ENCODE measurements at regions not wholly inside any gene's neighbourhood (a gene's known extent, or its start where the extent isn't known, plus 50 kb on each side); places are given as distances from the start of the nearest gene placed in this dataset.
A peak's percentile ranks its signal among the peaks of the same experiment; 100 is the strongest.

DNA sequence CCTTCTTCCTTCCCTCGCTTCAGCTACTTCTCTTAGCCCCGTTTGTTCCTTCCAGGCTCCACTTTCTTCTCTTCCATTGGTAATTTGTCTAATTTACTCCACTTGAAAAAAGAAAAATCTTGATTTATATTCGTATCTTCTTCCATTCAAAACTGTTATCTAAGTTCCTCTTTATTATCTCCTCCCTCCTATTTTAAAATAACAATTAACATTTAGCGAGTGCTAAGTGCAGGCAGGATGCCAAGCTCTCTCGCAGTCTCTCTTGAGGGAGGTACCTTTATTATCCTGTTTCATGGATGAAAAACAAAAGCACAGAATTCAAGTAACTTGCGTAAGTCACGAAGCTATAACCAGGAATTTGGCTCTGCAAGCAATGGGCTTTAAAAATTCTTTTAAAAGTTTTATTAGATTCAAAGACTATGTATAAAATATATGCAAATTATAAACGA is 418.9 kb upstream of the NAALADL2 start:
- peak overlapping the region; percentile 78 for H3K9ac ChIP-seq (ENCODE audit: low read length)
- no peaks in the 10 kb centered on the region for H4K20me1 ChIP-seq (ENCODE audit: low read length)
- no peaks in the 10 kb centered on the region for H3K9me3 ChIP-seq (ENCODE audit: low read length)
- DNase-seq (peak; percentile 49), ATAC-seq (no peak)
- H3K4me2 ChIP-seq (ENCODE audit: low read length), result peak overlapping the region; percentile 91
- intact Hi-C loops (cut with micrococcal nuclease), result loop anchor here (1.0 to 10.0 kb wide), 7 partner anchors 31 to 422 kb away; no protein-coding TSS in a partner anchor
- peak overlapping the region; percentile 77 for H3K4me3 ChIP-seq (ENCODE audit: low read length)
- peak overlapping the region; percentile 95 for H3K27ac ChIP-seq (ENCODE audit: low read length)
- H3K79me2 ChIP-seq (ENCODE audit: low read length), result peaks cover 18% of the 10 kb centered on the region
- ChIA-PET POLR2A (ENCODE audit: unreplicated experiment) (interaction anchor here (0.6 to 0.7 kb wide), 4 partner anchors 91 to 1331 kb away, joined by 3 to 8 read pairs (median 4); no protein-coding TSS in a partner anchor), CTCF (no interaction called here)
- H3F3A ChIP-seq (ENCODE audit: low read length, unreplicated experiment), result peaks cover 13% of the 10 kb centered on the region
- peaks cover 34% of the 10 kb centered on the region for H3K4me1 ChIP-seq (ENCODE audit: insufficient read depth, low read length)
- no peaks in the 10 kb centered on the region for H3K27me3 ChIP-seq (ENCODE audit: low read length)
- peak overlapping the region; percentile 10 for H2AFZ ChIP-seq (ENCODE audit: low read length)
- TF ChIP-seq, protein P1, sequence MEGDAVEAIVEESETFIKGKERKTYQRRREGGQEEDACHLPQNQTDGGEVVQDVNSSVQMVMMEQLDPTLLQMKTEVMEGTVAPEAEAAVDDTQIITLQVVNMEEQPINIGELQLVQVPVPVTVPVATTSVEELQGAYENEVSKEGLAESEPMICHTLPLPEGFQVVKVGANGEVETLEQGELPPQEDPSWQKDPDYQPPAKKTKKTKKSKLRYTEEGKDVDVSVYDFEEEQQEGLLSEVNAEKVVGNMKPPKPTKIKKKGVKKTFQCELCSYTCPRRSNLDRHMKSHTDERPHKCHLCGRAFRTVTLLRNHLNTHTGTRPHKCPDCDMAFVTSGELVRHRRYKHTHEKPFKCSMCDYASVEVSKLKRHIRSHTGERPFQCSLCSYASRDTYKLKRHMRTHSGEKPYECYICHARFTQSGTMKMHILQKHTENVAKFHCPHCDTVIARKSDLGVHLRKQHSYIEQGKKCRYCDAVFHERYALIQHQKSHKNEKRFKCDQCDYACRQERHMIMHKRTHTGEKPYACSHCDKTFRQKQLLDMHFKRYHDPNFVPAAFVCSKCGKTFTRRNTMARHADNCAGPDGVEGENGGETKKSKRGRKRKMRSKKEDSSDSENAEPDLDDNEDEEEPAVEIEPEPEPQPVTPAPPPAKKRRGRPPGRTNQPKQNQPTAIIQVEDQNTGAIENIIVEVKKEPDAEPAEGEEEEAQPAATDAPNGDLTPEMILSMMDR (conservative IDR thresholded peaks at IDR 0.05; ENCODE audit: low read depth, low read length), result no peak
- TF ChIP-seq EZH2 (IDR thresholded peaks at IDR 0.05; ENCODE audit: low read length, unreplicated experiment) (no peak), EZH2phosphoT487 (IDR thresholded peaks at IDR 0.05; ENCODE audit: borderline replicate concordance, low read length) (no peak)
- H3K36me3 ChIP-seq (ENCODE audit: low read depth, low read length), result no peaks in the 10 kb centered on the region
- no peaks in the 10 kb centered on the region for H3K9me2 ChIP-seq (replicated peaks; ENCODE audit: low read length)
- TSS peak; percentile 56 for BruUV-seq (replicated peaks)

DNA sequence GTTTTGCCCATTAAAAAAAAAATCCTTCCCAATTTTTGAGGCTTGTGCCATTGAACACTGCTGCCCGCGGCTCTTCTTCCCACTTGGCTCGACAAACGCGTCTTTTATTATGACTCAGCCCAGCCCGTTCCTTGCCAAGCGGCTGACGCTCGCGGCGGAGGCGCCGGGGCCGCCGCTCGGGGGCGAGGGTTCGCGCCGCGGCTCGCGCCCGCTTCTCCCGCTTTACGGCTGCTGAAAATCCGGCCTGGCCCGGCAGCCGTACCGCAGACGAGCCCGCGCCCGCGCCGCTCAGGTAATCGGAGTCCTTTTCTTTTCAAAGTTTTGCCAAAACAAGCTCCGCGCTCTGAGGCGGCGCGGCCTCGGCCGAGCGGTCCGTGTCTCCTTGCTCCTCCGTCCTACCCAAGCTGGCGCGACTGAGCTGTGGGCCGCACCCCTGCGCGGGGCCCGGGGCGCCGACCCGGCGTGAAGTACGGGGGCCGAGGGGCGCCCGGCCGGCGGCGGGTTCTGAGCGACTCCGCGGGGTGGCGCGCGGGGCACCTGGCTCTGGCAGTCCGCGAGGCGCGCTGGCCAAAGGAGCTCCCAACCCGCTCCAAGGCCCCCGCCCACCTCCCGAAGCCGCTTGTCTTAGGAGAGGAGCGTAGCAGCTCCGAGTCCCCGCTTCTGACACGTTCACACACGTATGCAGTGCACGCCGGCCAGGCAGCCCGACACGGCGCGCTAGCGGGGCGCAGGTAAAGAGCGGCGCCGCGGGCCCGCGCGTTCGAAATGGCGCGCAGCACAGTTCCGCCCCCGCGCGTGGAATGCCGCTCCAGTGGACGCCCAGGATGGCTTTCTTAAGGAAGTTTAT is 418.2 kb upstream of the NAALADL2 start:
- Histone ChIP-seq H3K79me2 (ENCODE audit: low read length) (peaks cover 18% of the 10 kb centered on the region), H3F3A (ENCODE audit: low read length, unreplicated experiment) (peaks cover 13% of the 10 kb centered on the region), H3K9me2 (replicated peaks; ENCODE audit: low read length) (no peaks in the 10 kb centered on the region), H2AFZ (ENCODE audit: low read length) (peak overlapping the region; percentile 79), H3K4me2 (ENCODE audit: low read length) (peak overlapping the region; percentile 91), H3K4me1 (ENCODE audit: insufficient read depth, low read length) (peaks cover 34% of the 10 kb centered on the region), H3K4me3 (ENCODE audit: low read length) (peak overlapping the region; percentile 77), H4K20me1 (ENCODE audit: low read length) (no peaks in the 10 kb centered on the region), H3K9me3 (ENCODE audit: low read length) (no peaks in the 10 kb centered on the region), H3K27ac (ENCODE audit: low read length) (peak overlapping the region; percentile 95), H3K27me3 (ENCODE audit: low read length) (no peaks in the 10 kb centered on the region), H3K9ac (ENCODE audit: low read length) (peak overlapping the region; percentile 78), H3K36me3 (ENCODE audit: low read depth, low read length) (no peaks in the 10 kb centered on the region)
- BruUV-seq (replicated peaks), result no TSS peak
- POLR2A ChIA-PET (ENCODE audit: unreplicated experiment), result interaction anchor here (0.6 to 0.7 kb wide), 6 partner anchors 69 to 1331 kb away, joined by 3 to 8 read pairs (median 4); no protein-coding TSS in a partner anchor
- CTCF ChIA-PET, result interaction anchor here (0.6 to 0.8 kb wide), 2 partner anchors 243 to 888 kb away, joined by 3 to 5 read pairs; no protein-coding TSS in a partner anchor
- ATAC-seq (peak; percentile 66), DNase-seq (peak; percentile 95)
- TF ChIP-seq EZH2phosphoT487 (IDR thresholded peaks at IDR 0.05; ENCODE audit: borderline replicate concordance, low read length) (peak; percentile 81), EZH2 (IDR thresholded peaks at IDR 0.05; ENCODE audit: low read length, unreplicated experiment) (no peak)
- intact Hi-C loops (cut with micrococcal nuclease), result loop anchor here (1.0 to 10.0 kb wide), 7 partner anchors 32 to 421 kb away; no protein-coding TSS in a partner anchor

- Histone ChIP-seq H3K9me3 (ENCODE audit: low read length) (no peaks in the 10 kb centered on the region), H3K9me2 (replicated peaks; ENCODE audit: low read length) (no peaks in the 10 kb centered on the region), H3K4me1 (ENCODE audit: insufficient read depth, low read length) (peaks cover 34% of the 10 kb centered on the region), H3F3A (ENCODE audit: low read length, unreplicated experiment) (peaks cover 13% of the 10 kb centered on the region), H3K79me2 (ENCODE audit: low read length) (peaks cover 18% of the 10 kb centered on the region), H3K4me2 (ENCODE audit: low read length) (peak overlapping the region; percentile 91), H3K27ac (ENCODE audit: low read length) (peak overlapping the region; percentile 95), H3K27me3 (ENCODE audit: low read length) (no peaks in the 10 kb centered on the region), H3K9ac (ENCODE audit: low read length) (peak overlapping the region; percentile 78), H4K20me1 (ENCODE audit: low read length) (no peaks in the 10 kb centered on the region), H3K36me3 (ENCODE audit: low read depth, low read length) (no peaks in the 10 kb centered on the region), H2AFZ (ENCODE audit: low read length) (peak overlapping the region; percentile 79), H3K4me3 (ENCODE audit: low read length) (peak overlapping the region; percentile 77)
- peak; percentile 26 for DNase-seq
- ATAC-seq, result no peak
- intact Hi-C loops (cut with micrococcal nuclease), result loop anchor here (5.0 to 10.0 kb wide), 5 partner anchors 91 to 421 kb away; no protein-coding TSS in a partner anchor
- ChIA-PET CTCF (interaction anchor here (0.6 to 0.8 kb wide), 2 partner anchors 244 to 888 kb away, joined by 3 to 5 read pairs; no protein-coding TSS in a partner anchor), POLR2A (ENCODE audit: unreplicated experiment) (interaction anchor here (0.6 to 0.7 kb wide), 4 partner anchors 70 to 739 kb away, joined by 3 to 5 read pairs (median 3); no protein-coding TSS in a partner anchor)
- TF ChIP-seq, protein P1 (conservative IDR thresholded peaks at IDR 0.05; ENCODE audit: low read depth, low read length), result no peak
- TF ChIP-seq EZH2phosphoT487 (IDR thresholded peaks at IDR 0.05; ENCODE audit: borderline replicate concordance, low read length) (no peak), EZH2 (IDR thresholded peaks at IDR 0.05; ENCODE audit: low read length, unreplicated experiment) (no peak)
- BruUV-seq (replicated peaks), result TSS peak; percentile 59
These were observed 417.4 kb upstream of the NAALADL2 start for GRCh38 chr3:174441588-174442301.
